Common myeloid progenitor, CD34-positive (primary cell): ENCODE measurements at regions not wholly inside any gene's neighbourhood (a gene's known extent, or its start where the extent isn't known, plus 50 kb on each side); places are given as distances from the start of the nearest gene placed in this dataset.

Experiments
- CTCF ChIA-PET: fragments of 350-600 bp; sonication (Branson Sonifier 250); formaldehyde crosslinking; loops from one replicate; lab custom pipeline; 2021; ENCODE audit warnings: antibody characterized with exemption; lab: Charles Lee
- POLR2A ChIA-PET: fragments of 350-600 bp; sonication (Branson Sonifier 250); formaldehyde crosslinking; loops from one replicate; lab custom pipeline; 2021; ENCODE audit warnings: antibody characterized with exemption; lab: Charles Lee
- DNase-seq, 3 donors: peaks; one replicate each; pipeline versions ENCODE4 v3.0.0 to v3.0.0-alpha.2; 2013
- H3K27ac ChIP-seq, 2 experiments: 1 replicate in 1 of 2; 2 replicates in 1 of 2; pipeline ENCODE4 v1.7.0; 2013; ENCODE audit warnings: inconsistent platforms in 2 of 2, low read length in 2 of 2, mild to moderate bottlenecking in 2 of 2, low read depth in 1 of 2, moderate library complexity in 1 of 2; ENCODE audit not compliant: severe bottlenecking in 2 of 2, insufficient read depth in 1 of 2, poor library complexity in 1 of 2
- H3K27me3 ChIP-seq, 5 experiments: replicated peaks in 2 of 5; 1 replicate in 3 of 5; 2 replicates in 2 of 5; pipeline versions ENCODE4 v1.6.1 to v1.7.0; 2013; ENCODE audit warnings: low read length in 4 of 5, mild to moderate bottlenecking in 2 of 5, moderate library complexity in 2 of 5, inconsistent platforms in 1 of 5; ENCODE audit not compliant: insufficient read depth in 5 of 5, control insufficient read depth in 4 of 5
- H3K36me3 ChIP-seq, 4 experiments: 1 replicate in 2 of 4; 2 replicates in 2 of 4; pipeline versions ENCODE4 v1.6.1 to v1.7.0; 2013; ENCODE audit warnings: low read length in 3 of 4, control low read depth in 1 of 4, mild to moderate bottlenecking in 1 of 4; ENCODE audit not compliant: control insufficient read depth in 4 of 4, insufficient read depth in 4 of 4
- H3K4me1 ChIP-seq, 4 experiments: 1 replicate in 3 of 4; 2 replicates in 1 of 4; pipeline versions ENCODE4 v1.6.1 to v1.7.1; 2013; ENCODE audit warnings: low read length in 3 of 4, mild to moderate bottlenecking in 3 of 4, control low read depth in 1 of 4, inconsistent platforms in 1 of 4, moderate library complexity in 1 of 4; ENCODE audit not compliant: control insufficient read depth in 4 of 4, insufficient read depth in 4 of 4; ENCODE audit errors: control extremely low read depth in 1 of 4
- H3K4me3 ChIP-seq, 7 experiments: 1 replicate in 4 of 7; 2 replicates in 3 of 7; pipeline versions ENCODE4 v1.5.1 to v1.7.0; 2013; ENCODE audit warnings: mild to moderate bottlenecking in 7 of 7, low read length in 6 of 7, moderate library complexity in 6 of 7, inconsistent platforms in 2 of 7, low read depth in 2 of 7, control low read depth in 1 of 7; ENCODE audit not compliant: insufficient read depth in 4 of 7, control insufficient read depth in 1 of 7; ENCODE audit errors: extremely low read depth in 1 of 7
- H3K9me3 ChIP-seq, 5 experiments: 1 replicate in 4 of 5; 2 replicates in 1 of 5; pipeline versions ENCODE4 v1.6.1 to v1.7.1; 2013; ENCODE audit warnings: low read length in 4 of 5, mild to moderate bottlenecking in 2 of 5, inconsistent platforms in 1 of 5, low read depth in 1 of 5, moderate library complexity in 1 of 5; ENCODE audit not compliant: control insufficient read depth in 4 of 5, insufficient read depth in 2 of 5; ENCODE audit errors: control extremely low read depth in 1 of 5
- WGBS: methylation state at CpG from one replicate; pipeline ENCODE4 v1.1.5; 2013; ENCODE audit not compliant: insufficient coverage; 5-methylcytosine and 5-hydroxymethylcytosine counted together

- ChIA-PET CTCF (no interaction called here), POLR2A (no interaction called here)
- no peaks in the 10 kb centered on the region for H3K27me3 ChIP-seq
- no peaks in the 10 kb centered on the region for H3K36me3 ChIP-seq
- 96% methylated on average over 2 of the region's 5 CpGs for WGBS
- H3K4me3 ChIP-seq = no peak overlapping the region
- DNase-seq = no peak
- H3K4me1 ChIP-seq = no peaks in the 10 kb centered on the region
- no peak overlapping the region for H3K27ac ChIP-seq
- H3K9me3 ChIP-seq = no peaks in the 10 kb centered on the region
Observed at GRCh38 chr1:183711741-183712361, 58.7 kb upstream of the APOBEC4 start.

- no peaks in the 10 kb centered on the region for H3K4me1 ChIP-seq
- H3K4me3 ChIP-seq = no peak overlapping the region
- CTCF ChIA-PET = no interaction called here
- no peak for DNase-seq
- no peak overlapping the region for H3K27ac ChIP-seq
- POLR2A ChIA-PET = no interaction called here
- H3K36me3 ChIP-seq = no peaks in the 10 kb centered on the region
- no peaks in the 10 kb centered on the region for H3K27me3 ChIP-seq
- H3K9me3 ChIP-seq = no peaks in the 10 kb centered on the region
- WGBS = 100% methylated on average over 2 of the region's 2 CpGs
Observed at GRCh38 chr1:183711165-183711682, 58.1 kb upstream of the APOBEC4 start.

GRCh38 chr1:183710734-183711133 lies 57.6 kb upstream of the APOBEC4 start:
- ChIA-PET POLR2A (no interaction called here), CTCF (no interaction called here)
- no peaks in the 10 kb centered on the region for H3K27me3 ChIP-seq
- H3K27ac ChIP-seq = no peak overlapping the region
- H3K4me3 ChIP-seq = no peak overlapping the region
- H3K4me1 ChIP-seq = no peaks in the 10 kb centered on the region
- 100% methylated on average over 2 of the region's 3 CpGs for WGBS
- no peak for DNase-seq
- no peaks in the 10 kb centered on the region for H3K36me3 ChIP-seq
- H3K9me3 ChIP-seq = no peaks in the 10 kb centered on the region

- Histone ChIP-seq H3K27ac (no peak overlapping the region), H3K36me3 (no peaks in the 10 kb centered on the region), H3K4me1 (no peaks in the 10 kb centered on the region), H3K9me3 (no peaks in the 10 kb centered on the region), H3K4me3 (no peak overlapping the region), H3K27me3 (no peaks in the 10 kb centered on the region)
- DNase-seq = no peak
- no CpG with 5 or more reads among the region's 1 CpG for WGBS
- POLR2A ChIA-PET = no interaction called here
- CTCF ChIA-PET = no interaction called here
Observed at GRCh38 chr1:183710333-183710732, 57.2 kb upstream of the APOBEC4 start.

GRCh38 chr1:183704131-183704530 lies 51.0 kb upstream of the APOBEC4 start:
- no peak overlapping the region for H3K4me3 ChIP-seq
- no peak overlapping the region for H3K27ac ChIP-seq
- 100% methylated on average over 2 of the region's 2 CpGs for WGBS
- H3K27me3 ChIP-seq = no peaks in the 10 kb centered on the region
- H3K4me1 ChIP-seq = no peaks in the 10 kb centered on the region
- CTCF ChIA-PET = interaction anchor here (0.5 to 1.1 kb wide), 2 partner anchors 19 to 48 kb away, joined by 3 to 4 read pairs; no protein-coding TSS in a partner anchor
- POLR2A ChIA-PET = no interaction called here
- no peaks in the 10 kb centered on the region for H3K36me3 ChIP-seq
- H3K9me3 ChIP-seq = no peaks in the 10 kb centered on the region
- no peak for DNase-seq
